ENCODE measurements at regions not wholly inside any gene's neighbourhood (a gene's known extent, or its start where the extent isn't known, plus 50 kb on each side); places are given as distances from the start of the nearest gene placed in this dataset.

- Histone ChIP-seq H3K36me3 (ENCODE audit: insufficient read depth, insufficient read length, low read length) (no peaks in the 10 kb centered on the region), H3K4me3 (ENCODE audit: insufficient read length, low read depth) (no peak overlapping the region), H3K9me3 (ENCODE audit: insufficient read depth, low read length) (no peaks in the 10 kb centered on the region), H3K9ac (ENCODE audit: insufficient read length, low read depth) (no peak overlapping the region), H3K27me3 (ENCODE audit: insufficient read depth, insufficient read length) (no peaks in the 10 kb centered on the region), H3K4me1 (ENCODE audit: insufficient read depth, insufficient read length) (no peaks in the 10 kb centered on the region)
- TF ChIP-seq SUZ12 (IDR thresholded peaks at IDR 0.05; ENCODE audit: extremely low read depth, insufficient read depth, insufficient read length) (no peak), ZNF274 (IDR thresholded peaks at IDR 0.05; ENCODE audit: low read depth, low read length) (no peak), YY1 (IDR thresholded peaks at IDR 0.05; ENCODE audit: insufficient read depth, insufficient read length) (no peak)
- DNase-seq (ENCODE audit: low read depth, low spot score): no peak
Measured at GRCh38 chr5:96573513-96573894, 88.7 kb upstream of the CAST start.

GRCh38 chr5:96576876-96577275, 85.3 kb upstream of the CAST start:
- Histone ChIP-seq H3K36me3 (ENCODE audit: insufficient read depth, insufficient read length, low read length) (no peaks in the 10 kb centered on the region), H3K9ac (ENCODE audit: insufficient read length, low read depth) (no peak overlapping the region), H3K4me3 (ENCODE audit: insufficient read length, low read depth) (no peak overlapping the region), H3K27me3 (ENCODE audit: insufficient read depth, insufficient read length) (no peaks in the 10 kb centered on the region), H3K4me1 (ENCODE audit: insufficient read depth, insufficient read length) (no peaks in the 10 kb centered on the region), H3K9me3 (ENCODE audit: insufficient read depth, low read length) (no peaks in the 10 kb centered on the region)
- no peak for DNase-seq (ENCODE audit: low read depth, low spot score)
- TF ChIP-seq YY1 (IDR thresholded peaks at IDR 0.05; ENCODE audit: insufficient read depth, insufficient read length): no peak
- no peak for TF ChIP-seq ZNF274 (IDR thresholded peaks at IDR 0.05; ENCODE audit: low read depth, low read length)
- TF ChIP-seq SUZ12 (IDR thresholded peaks at IDR 0.05; ENCODE audit: extremely low read depth, insufficient read depth, insufficient read length): no peak

GRCh38 chr5:96577909-96578308, 84.3 kb upstream of the CAST start:
- H3K9ac ChIP-seq (ENCODE audit: insufficient read length, low read depth): no peak overlapping the region
- no peaks in the 10 kb centered on the region for H3K4me1 ChIP-seq (ENCODE audit: insufficient read depth, insufficient read length)
- DNase-seq (ENCODE audit: low read depth, low spot score): no peak
- no peaks in the 10 kb centered on the region for H3K27me3 ChIP-seq (ENCODE audit: insufficient read depth, insufficient read length)
- no peak overlapping the region for H3K4me3 ChIP-seq (ENCODE audit: insufficient read length, low read depth)
- no peaks in the 10 kb centered on the region for H3K36me3 ChIP-seq (ENCODE audit: insufficient read depth, insufficient read length, low read length)
- no peaks in the 10 kb centered on the region for H3K9me3 ChIP-seq (ENCODE audit: insufficient read depth, low read length)
- TF ChIP-seq ZNF274 (IDR thresholded peaks at IDR 0.05; ENCODE audit: low read depth, low read length) (no peak), SUZ12 (IDR thresholded peaks at IDR 0.05; ENCODE audit: extremely low read depth, insufficient read depth, insufficient read length) (no peak)

GRCh38 chr5:96579711-96580110, 82.5 kb upstream of the CAST start:
- Histone ChIP-seq H3K4me3 (ENCODE audit: insufficient read length, low read depth) (no peak overlapping the region), H3K9me3 (ENCODE audit: insufficient read depth, low read length) (no peaks in the 10 kb centered on the region), H3K9ac (ENCODE audit: insufficient read length, low read depth) (no peak overlapping the region), H3K27me3 (ENCODE audit: insufficient read depth, insufficient read length) (no peaks in the 10 kb centered on the region), H3K36me3 (ENCODE audit: insufficient read depth, insufficient read length, low read length) (no peaks in the 10 kb centered on the region), H3K4me1 (ENCODE audit: insufficient read depth, insufficient read length) (no peaks in the 10 kb centered on the region)
- no peak for TF ChIP-seq SUZ12 (IDR thresholded peaks at IDR 0.05; ENCODE audit: extremely low read depth, insufficient read depth, insufficient read length)
- no peak for TF ChIP-seq ZNF274 (IDR thresholded peaks at IDR 0.05; ENCODE audit: low read depth, low read length)
- TF ChIP-seq YY1 (IDR thresholded peaks at IDR 0.05; ENCODE audit: insufficient read depth, insufficient read length): no peak
- DNase-seq (ENCODE audit: low read depth, low spot score): no peak

- DNase-seq (ENCODE audit: low read depth, low spot score): no peak
- Histone ChIP-seq H3K9me3 (ENCODE audit: insufficient read depth, low read length) (no peaks in the 10 kb centered on the region), H3K4me1 (ENCODE audit: insufficient read depth, insufficient read length) (no peaks in the 10 kb centered on the region), H3K36me3 (ENCODE audit: insufficient read depth, insufficient read length, low read length) (no peaks in the 10 kb centered on the region), H3K9ac (ENCODE audit: insufficient read length, low read depth) (no peak overlapping the region), H3K27me3 (ENCODE audit: insufficient read depth, insufficient read length) (no peaks in the 10 kb centered on the region), H3K4me3 (ENCODE audit: insufficient read length, low read depth) (no peak overlapping the region)
- TF ChIP-seq SUZ12 (IDR thresholded peaks at IDR 0.05; ENCODE audit: extremely low read depth, insufficient read depth, insufficient read length) (no peak), YY1 (IDR thresholded peaks at IDR 0.05; ENCODE audit: insufficient read depth, insufficient read length) (no peak), ZNF274 (IDR thresholded peaks at IDR 0.05; ENCODE audit: low read depth, low read length) (no peak)
Measured at GRCh38 chr5:96582343-96582742, 79.8 kb upstream of the CAST start.

GRCh38 chr5:96584712-96585111, 77.5 kb upstream of the CAST start:
- Histone ChIP-seq H3K27me3 (ENCODE audit: insufficient read depth, insufficient read length) (no peaks in the 10 kb centered on the region), H3K4me3 (ENCODE audit: insufficient read length, low read depth) (no peak overlapping the region), H3K9ac (ENCODE audit: insufficient read length, low read depth) (no peak overlapping the region), H3K9me3 (ENCODE audit: insufficient read depth, low read length) (no peaks in the 10 kb centered on the region), H3K4me1 (ENCODE audit: insufficient read depth, insufficient read length) (no peaks in the 10 kb centered on the region), H3K36me3 (ENCODE audit: insufficient read depth, insufficient read length, low read length) (no peaks in the 10 kb centered on the region)
- TF ChIP-seq ZNF274 (IDR thresholded peaks at IDR 0.05; ENCODE audit: low read depth, low read length): no peak
- TF ChIP-seq SUZ12 (IDR thresholded peaks at IDR 0.05; ENCODE audit: extremely low read depth, insufficient read depth, insufficient read length): no peak
- TF ChIP-seq YY1 (IDR thresholded peaks at IDR 0.05; ENCODE audit: insufficient read depth, insufficient read length): no peak
- DNase-seq (ENCODE audit: low read depth, low spot score): no peak

GRCh38 chr5:96588539-96588938, 73.6 kb upstream of the CAST start:
- Histone ChIP-seq H3K36me3 (ENCODE audit: insufficient read depth, insufficient read length, low read length) (no peaks in the 10 kb centered on the region), H3K4me1 (ENCODE audit: insufficient read depth, insufficient read length) (no peaks in the 10 kb centered on the region), H3K9ac (ENCODE audit: insufficient read length, low read depth) (no peak overlapping the region), H3K4me3 (ENCODE audit: insufficient read length, low read depth) (no peak overlapping the region), H3K27me3 (ENCODE audit: insufficient read depth, insufficient read length) (no peaks in the 10 kb centered on the region), H3K9me3 (ENCODE audit: insufficient read depth, low read length) (no peaks in the 10 kb centered on the region)
- no peak for DNase-seq (ENCODE audit: low read depth, low spot score)
- no peak for TF ChIP-seq YY1 (IDR thresholded peaks at IDR 0.05; ENCODE audit: insufficient read depth, insufficient read length)
- TF ChIP-seq SUZ12 (IDR thresholded peaks at IDR 0.05; ENCODE audit: extremely low read depth, insufficient read depth, insufficient read length): no peak
- no peak for TF ChIP-seq ZNF274 (IDR thresholded peaks at IDR 0.05; ENCODE audit: low read depth, low read length)

GRCh38 chr5:96590796-96591195, 71.4 kb upstream of the CAST start:
- H3K9ac ChIP-seq (ENCODE audit: insufficient read length, low read depth): no peak overlapping the region
- TF ChIP-seq SUZ12 (IDR thresholded peaks at IDR 0.05; ENCODE audit: extremely low read depth, insufficient read depth, insufficient read length) (no peak), ZNF274 (IDR thresholded peaks at IDR 0.05; ENCODE audit: low read depth, low read length) (no peak), YY1 (IDR thresholded peaks at IDR 0.05; ENCODE audit: insufficient read depth, insufficient read length) (no peak)
- no peaks in the 10 kb centered on the region for H3K36me3 ChIP-seq (ENCODE audit: insufficient read depth, insufficient read length, low read length)
- DNase-seq (ENCODE audit: low read depth, low spot score): no peak
- no peak overlapping the region for H3K4me3 ChIP-seq (ENCODE audit: insufficient read length, low read depth)
- H3K9me3 ChIP-seq (ENCODE audit: insufficient read depth, low read length): no peaks in the 10 kb centered on the region
- H3K4me1 ChIP-seq (ENCODE audit: insufficient read depth, insufficient read length): no peaks in the 10 kb centered on the region
- H3K27me3 ChIP-seq (ENCODE audit: insufficient read depth, insufficient read length): no peaks in the 10 kb centered on the region
